ENCODE measurements at regions not wholly inside any gene's neighbourhood (a gene's known extent, or its start where the extent isn't known, plus 50 kb on each side); places are given as distances from the start of the nearest gene placed in this dataset.

DNA sequence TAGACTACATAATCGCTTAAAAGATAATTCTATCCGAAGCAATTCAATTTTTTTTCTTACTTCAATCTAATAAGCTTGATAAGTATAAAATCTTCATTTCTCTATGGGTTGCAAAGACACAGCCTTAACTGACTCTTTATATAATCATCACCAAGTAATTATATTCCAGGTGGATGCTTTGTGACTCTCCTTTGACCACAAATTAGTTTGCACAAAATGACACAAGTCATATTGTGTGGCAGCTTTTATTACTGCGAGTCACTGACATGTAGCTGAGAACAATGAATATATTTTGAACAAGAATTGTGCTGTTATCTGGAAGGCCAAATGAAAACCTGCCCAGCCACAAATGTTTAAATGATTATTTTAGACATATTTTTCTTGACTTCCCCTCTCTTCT lies 1727.8 kb downstream of the ARAP2 start:
- no peak for TF ChIP-seq POLR2A (IDR thresholded peaks at IDR 0.05)
- TF ChIP-seq, protein P1, sequence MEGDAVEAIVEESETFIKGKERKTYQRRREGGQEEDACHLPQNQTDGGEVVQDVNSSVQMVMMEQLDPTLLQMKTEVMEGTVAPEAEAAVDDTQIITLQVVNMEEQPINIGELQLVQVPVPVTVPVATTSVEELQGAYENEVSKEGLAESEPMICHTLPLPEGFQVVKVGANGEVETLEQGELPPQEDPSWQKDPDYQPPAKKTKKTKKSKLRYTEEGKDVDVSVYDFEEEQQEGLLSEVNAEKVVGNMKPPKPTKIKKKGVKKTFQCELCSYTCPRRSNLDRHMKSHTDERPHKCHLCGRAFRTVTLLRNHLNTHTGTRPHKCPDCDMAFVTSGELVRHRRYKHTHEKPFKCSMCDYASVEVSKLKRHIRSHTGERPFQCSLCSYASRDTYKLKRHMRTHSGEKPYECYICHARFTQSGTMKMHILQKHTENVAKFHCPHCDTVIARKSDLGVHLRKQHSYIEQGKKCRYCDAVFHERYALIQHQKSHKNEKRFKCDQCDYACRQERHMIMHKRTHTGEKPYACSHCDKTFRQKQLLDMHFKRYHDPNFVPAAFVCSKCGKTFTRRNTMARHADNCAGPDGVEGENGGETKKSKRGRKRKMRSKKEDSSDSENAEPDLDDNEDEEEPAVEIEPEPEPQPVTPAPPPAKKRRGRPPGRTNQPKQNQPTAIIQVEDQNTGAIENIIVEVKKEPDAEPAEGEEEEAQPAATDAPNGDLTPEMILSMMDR (IDR thresholded peaks at IDR 0.05 in 4 of 5, conservative IDR thresholded peaks at IDR 0.05 in 1 of 5) = no peak
